Endothelial cell of umbilical vein (primary cell): ENCODE measurements at regions not wholly inside any gene's neighbourhood (a gene's known extent, or its start where the extent isn't known, plus 50 kb on each side); places are given as distances from the start of the nearest gene placed in this dataset.

Source experiments
- BruUV-seq: library from RNA; stranded (reverse); fragments of 400-500 nt; replicated peaks from 2 replicates; lab custom pipeline; 2021; lab: Mats Ljungman, UMichigan
- CTCF ChIA-PET: fragments of 300-600, 350-600 bp; sonication (Branson Sonifier 250); formaldehyde crosslinking; loops from one replicate; lab custom pipeline; 2021; ENCODE audit warnings: antibody characterized with exemption, inconsistent platforms; lab: Charles Lee
- POLR2A ChIA-PET: fragments of 300-600, 350-600 bp; sonication (Branson Sonifier 250); formaldehyde crosslinking; loops from one replicate; lab custom pipeline; 2021; ENCODE audit warnings: antibody characterized with exemption, inconsistent platforms; lab: Charles Lee
- DNase-seq: peaks from one replicate; pipeline ENCODE4 v3.0.0-alpha.2; 2011; ENCODE audit warnings: low read depth, low spot score
- FAIRE-seq: peaks from 2 replicates; lab custom pipeline; 2011; peaks lifted over from hg19 to GRCh38; lab: Jason Lieb, UNC
- H2AFZ ChIP-seq: 2 replicates; pipeline ENCODE4 v1.6.0; 2012; ENCODE audit warnings: low read depth, low read length, control low read depth, inconsistent platforms
- H3K27ac ChIP-seq: 2 replicates; pipeline ENCODE4 v1.5.1; 2011; ENCODE audit warnings: low read depth, mild to moderate bottlenecking, control low read depth, low read length, moderate library complexity; ENCODE audit not compliant: insufficient read depth
- H3K27me3 ChIP-seq, 2 experiments: 2 replicates each; pipeline versions ENCODE4 v1.6.0 to v1.6.1; 2011; ENCODE audit warnings: low read length in 2 of 2, mixed read lengths in 1 of 2; ENCODE audit not compliant: control insufficient read depth in 2 of 2, insufficient read depth in 2 of 2
- H3K36me3 ChIP-seq, 2 experiments: 2 replicates in 1 of 2; 3 replicates in 1 of 2; pipeline ENCODE4 v1.5.1; 2011; ENCODE audit warnings: low read length in 2 of 2, mild to moderate bottlenecking in 1 of 2, moderate library complexity in 1 of 2; ENCODE audit not compliant: control insufficient read depth in 2 of 2, insufficient read depth in 2 of 2; ENCODE audit errors: extremely low read depth in 1 of 2
- H3K4me1 ChIP-seq: 3 replicates; pipeline ENCODE4 v1.5.1; 2011; ENCODE audit warnings: mild to moderate bottlenecking, low read length; ENCODE audit not compliant: control insufficient read depth, insufficient read depth; ENCODE audit errors: extremely low read depth
- H3K4me2 ChIP-seq: 2 replicates; pipeline ENCODE4 v1.6.1; 2011; ENCODE audit warnings: low read length, control low read depth, mixed read lengths; ENCODE audit not compliant: insufficient read depth
- H3K4me3 ChIP-seq, 3 experiments: fragments of 200-600 bp in 1 of 3; sonication (generic), shearing (Covaris generic) in 1 of 3; replicated peaks in 1 of 3; 2 replicates each; pipeline ENCODE4 v1.5.1; 2011 to 2016; ENCODE audit warnings: control low read depth in 3 of 3, low read length in 3 of 3, mild to moderate bottlenecking in 2 of 3, inconsistent platforms in 1 of 3, low read depth in 1 of 3, moderate library complexity in 1 of 3; ENCODE audit not compliant: insufficient read depth in 1 of 3
- H3K79me2 ChIP-seq: 2 replicates; pipeline ENCODE4 v1.6.0; 2012; ENCODE audit warnings: low read length, inconsistent platforms; ENCODE audit not compliant: control insufficient read depth, insufficient read depth
- H3K9ac ChIP-seq: replicated peaks from 2 replicates; pipeline ENCODE3; 2011; ENCODE audit warnings: low read length, control low read depth; ENCODE audit not compliant: insufficient read depth; ENCODE audit errors: extremely low read depth
- H3K9me1 ChIP-seq: replicated peaks from 3 replicates; pipeline ENCODE4 v1.6.0; 2011; ENCODE audit warnings: mild to moderate bottlenecking, low read length; ENCODE audit not compliant: control insufficient read depth, insufficient read depth; ENCODE audit errors: extremely low read depth
- H3K9me3 ChIP-seq: replicated peaks from 2 replicates; pipeline ENCODE4 v1.5.1; 2012; ENCODE audit warnings: low read length, inconsistent platforms; ENCODE audit not compliant: control insufficient read depth, insufficient read depth
- H4K20me1 ChIP-seq: replicated peaks from 2 replicates; pipeline ENCODE3; 2011; ENCODE audit warnings: mild to moderate bottlenecking, low read length; ENCODE audit not compliant: control insufficient read depth, insufficient read depth; ENCODE audit errors: extremely low read depth
- CTCF ChIP-seq, 2 donors: IDR thresholded peaks; 1 replicate in 1 of 2; 2 replicates in 1 of 2; pipeline ENCODE4 v1.5.1; 2011; ENCODE audit warnings: low read length in 2 of 2, mild to moderate bottlenecking in 2 of 2, moderate library complexity in 2 of 2, control low read depth in 1 of 2, inconsistent platforms in 1 of 2, low read depth in 1 of 2; ENCODE audit not compliant: insufficient read depth in 1 of 2; ENCODE audit errors: extremely low read depth in 1 of 2
- EZH2 ChIP-seq: IDR thresholded peaks from 2 replicates; pipeline ENCODE4 v1.6.1; 2012; ENCODE audit warnings: borderline replicate concordance, low read depth, mild to moderate bottlenecking, moderate library complexity, low read length, inconsistent platforms; ENCODE audit not compliant: severe bottlenecking
- FOS ChIP-seq: IDR thresholded peaks from 2 replicates; pipeline ENCODE4 v1.6.1; 2011; ENCODE audit warnings: mild to moderate bottlenecking, low read length, moderate library complexity, borderline replicate concordance; ENCODE audit not compliant: insufficient read depth
- GATA2 ChIP-seq: IDR thresholded peaks from 2 replicates; pipeline ENCODE4 v1.7.0; 2011; ENCODE audit warnings: low read depth, mild to moderate bottlenecking, moderate library complexity, mixed read lengths, low read length; ENCODE audit not compliant: insufficient read length, insufficient read depth
- JUN ChIP-seq: IDR thresholded peaks from 2 replicates; pipeline ENCODE4 v1.6.1; 2011; ENCODE audit warnings: borderline replicate concordance, low read depth; ENCODE audit not compliant: insufficient read length, insufficient read depth
- MAX ChIP-seq: IDR thresholded peaks from 2 replicates; pipeline ENCODE4 v1.6.1; 2011; ENCODE audit not compliant: insufficient read depth, insufficient read length
- MYC ChIP-seq: IDR thresholded peaks from one replicate; pipeline ENCODE4 v1.6.1; 2011; ENCODE audit warnings: mild to moderate bottlenecking, low read depth, low read length
- POLR2A ChIP-seq: IDR thresholded peaks from 2 replicates; pipeline ENCODE4 v1.6.1; 2012; ENCODE audit warnings: low read depth, mild to moderate bottlenecking, control low read depth, low read length
- POLR2AphosphoS5 ChIP-seq: IDR thresholded peaks from 2 replicates; pipeline ENCODE4 v1.6.1; 2012; ENCODE audit warnings: low read depth, mild to moderate bottlenecking, control low read depth, low read length, moderate library complexity; ENCODE audit not compliant: insufficient read depth
- dilution Hi-C: fragments of 300-500 bp; cut with MboI; formaldehyde crosslinking; loops from one replicate; pipeline ENCODE4 v1.15.0; 2019; ENCODE audit warnings: low sequenced_read_pairs; ENCODE audit not compliant: extremely low pct_ligation_motif_present
- intact Hi-C: fragments of 100-400 bp; cut with micrococcal nuclease; formaldehyde crosslinking; loops from one replicate; pipeline ENCODE4 v1.10.0; 2022

- CTCF ChIA-PET: no interaction called here
- FAIRE-seq (no peak), DNase-seq (no peak)
- POLR2A ChIA-PET: no interaction called here
- Histone ChIP-seq H3K27me3 (no peaks in the 10 kb centered on the region), H3K27ac (no peak overlapping the region), H3K9me3 (no peaks in the 10 kb centered on the region), H3K9ac (no peak overlapping the region), H3K79me2 (no peaks in the 10 kb centered on the region), H3K4me3 (no peak overlapping the region), H2AFZ (no peak overlapping the region), H3K9me1 (no peaks in the 10 kb centered on the region), H3K4me2 (no peak overlapping the region), H4K20me1 (no peaks in the 10 kb centered on the region), H3K4me1 (no peaks in the 10 kb centered on the region), H3K36me3 (no peaks in the 10 kb centered on the region)
- no TSS peak for BruUV-seq
- intact Hi-C loops (no loop called here), dilution Hi-C loops (no loop called here)
- no peak for TF ChIP-seq CTCF (IDR thresholded peaks at IDR 0.05; ENCODE audit: extremely low read depth in 1 of 2, insufficient read depth in 1 of 2, low read depth in 1 of 2, low read length in 2 of 2)
Observed at GRCh38 chr15:95635666-95636065, 694.8 kb upstream of the NR2F2 start.

DNA sequence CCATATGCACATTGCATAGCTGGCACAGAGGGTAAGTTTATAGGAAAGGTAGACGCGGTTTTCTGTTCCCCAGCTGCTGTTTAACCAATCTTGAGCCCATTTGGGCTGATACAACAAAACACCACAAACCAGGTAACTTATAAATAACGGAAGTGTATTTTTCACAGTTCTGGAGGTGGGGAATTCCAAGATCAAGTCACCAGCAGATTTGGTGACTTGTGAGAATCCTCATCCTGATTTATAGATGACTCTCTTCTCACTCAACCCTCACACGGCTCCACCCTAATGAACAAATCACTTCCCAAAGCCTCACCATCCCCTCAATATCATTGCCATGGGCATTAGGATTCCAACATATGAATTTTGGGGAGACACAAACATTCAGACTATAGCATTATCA is 694.4 kb upstream of the NR2F2 start:
- Histone ChIP-seq H3K4me2 (no peak overlapping the region), H3K9me1 (no peaks in the 10 kb centered on the region), H2AFZ (no peak overlapping the region), H3K27me3 (no peaks in the 10 kb centered on the region), H3K79me2 (no peaks in the 10 kb centered on the region), H4K20me1 (no peaks in the 10 kb centered on the region), H3K9ac (no peak overlapping the region), H3K4me1 (no peaks in the 10 kb centered on the region), H3K4me3 (no peak overlapping the region), H3K36me3 (no peaks in the 10 kb centered on the region), H3K27ac (no peak overlapping the region), H3K9me3 (no peaks in the 10 kb centered on the region)
- FAIRE-seq (no peak), DNase-seq (no peak)
- intact Hi-C loops (no loop called here), dilution Hi-C loops (no loop called here)
- no TSS peak for BruUV-seq
- ChIA-PET POLR2A (no interaction called here), CTCF (no interaction called here)
- TF ChIP-seq JUN (no peak), POLR2A (no peak), EZH2 (no peak), POLR2AphosphoS5 (no peak), MAX (no peak), GATA2 (no peak), CTCF (IDR thresholded peaks at IDR 0.05; ENCODE audit: extremely low read depth in 1 of 2, insufficient read depth in 1 of 2, low read depth in 1 of 2, low read length in 2 of 2) (no peak), FOS (no peak), MYC (no peak)
